Osteoblast (primary cell): ENCODE measurements at regions not wholly inside any gene's neighbourhood (a gene's known extent, or its start where the extent isn't known, plus 50 kb on each side); places are given as distances from the start of the nearest gene placed in this dataset.

Experiments used
- DNase-seq: peaks from one replicate; pipeline ENCODE4 v3.0.0; 2011; ENCODE audit warnings: low spot score, mixed read lengths; ENCODE audit not compliant: insufficient read length; ENCODE audit errors: missing footprints
- H2AFZ ChIP-seq: 2 replicates; pipeline ENCODE4 v1.6.0; 2011; ENCODE audit warnings: mild to moderate bottlenecking, low read length
- H3K27ac ChIP-seq: 2 replicates; pipeline ENCODE4 v1.5.1; 2011; ENCODE audit warnings: mild to moderate bottlenecking, low read depth, low read length, moderate library complexity
- H3K27me3 ChIP-seq: 2 replicates; pipeline ENCODE4 v1.6.0; 2012; ENCODE audit warnings: mild to moderate bottlenecking, control low read depth, inconsistent platforms, low read length, moderate library complexity; ENCODE audit not compliant: insufficient read depth
- H3K36me3 ChIP-seq: 2 replicates; pipeline ENCODE4 v1.5.1; 2011; ENCODE audit warnings: mild to moderate bottlenecking, low read length, control low read depth, moderate library complexity; ENCODE audit not compliant: insufficient read depth
- H3K4me1 ChIP-seq: 2 replicates; pipeline ENCODE4 v1.5.1; 2011; ENCODE audit warnings: mild to moderate bottlenecking, low read length, control low read depth, moderate library complexity; ENCODE audit not compliant: insufficient read depth
- H3K4me2 ChIP-seq: 2 replicates; pipeline ENCODE4 v1.6.0; 2011; ENCODE audit warnings: mild to moderate bottlenecking, low read length; ENCODE audit not compliant: insufficient read depth
- H3K4me3 ChIP-seq: fragments of 200-600 bp; sonication (generic); 3 replicates; pipeline ENCODE4 v1.5.1; 2012; ENCODE audit warnings: mild to moderate bottlenecking, low read length, inconsistent platforms; ENCODE audit not compliant: insufficient read depth
- H3K79me2 ChIP-seq: 2 replicates; pipeline ENCODE4 v1.6.0; 2012; ENCODE audit warnings: mild to moderate bottlenecking, low read length, control low read depth, inconsistent platforms; ENCODE audit not compliant: insufficient read depth
- H3K9me3 ChIP-seq: 2 replicates; pipeline ENCODE4 v1.5.1; 2011; ENCODE audit warnings: low read depth, low read length, control low read depth
- H4K20me1 ChIP-seq: 2 replicates; pipeline ENCODE4 v1.6.0; 2012; ENCODE audit warnings: mild to moderate bottlenecking, low read length, control low read depth; ENCODE audit not compliant: insufficient read depth
- CTCF ChIP-seq: IDR thresholded peaks from 2 replicates; pipeline ENCODE4 v1.5.1; 2011; ENCODE audit warnings: mild to moderate bottlenecking, low read depth, low read length, moderate library complexity; ENCODE audit errors: extremely low read depth

DNA sequence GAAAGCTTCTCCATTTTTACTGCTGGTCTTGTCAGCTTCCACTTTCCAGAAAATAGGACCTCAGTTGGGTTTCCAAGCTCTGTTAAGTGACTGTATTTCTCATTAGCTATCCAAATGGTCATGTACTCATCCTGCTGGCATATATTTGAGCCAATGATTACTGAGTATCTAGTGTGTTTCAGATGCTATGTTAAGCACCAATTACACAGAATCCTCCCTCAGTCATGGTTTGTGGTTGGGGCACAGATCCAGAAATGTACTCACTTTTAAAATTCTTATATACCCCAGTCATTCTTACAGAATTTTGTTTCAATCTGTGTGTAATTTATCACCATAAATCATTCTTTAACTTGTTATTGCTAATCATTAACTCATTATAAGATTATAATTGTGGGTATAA is 362.3 kb upstream of the MTPN start:
- TF ChIP-seq CTCF: no peak

GRCh38 chr7:136336932-136337331 is 359.8 kb upstream of the MTPN start:
- Histone ChIP-seq H3K4me2 (no peak overlapping the region), H3K4me1 (no peaks in the 10 kb centered on the region), H3K36me3 (no peaks in the 10 kb centered on the region), H2AFZ (no peak overlapping the region), H3K27ac (no peak overlapping the region), H4K20me1 (no peaks in the 10 kb centered on the region), H3K9me3 (no peaks in the 10 kb centered on the region), H3K27me3 (no peaks in the 10 kb centered on the region), H3K4me3 (no peak overlapping the region), H3K79me2 (no peaks in the 10 kb centered on the region)
- no peak for DNase-seq
- TF ChIP-seq CTCF: no peak

More for the DNA sequence above, 362.3 kb upstream of the MTPN start:
- Histone ChIP-seq H3K4me3 (no peak overlapping the region), H3K36me3 (no peaks in the 10 kb centered on the region), H4K20me1 (no peaks in the 10 kb centered on the region), H3K79me2 (no peaks in the 10 kb centered on the region), H3K27ac (no peak overlapping the region), H3K4me2 (no peak overlapping the region), H3K27me3 (no peaks in the 10 kb centered on the region), H2AFZ (no peak overlapping the region), H3K9me3 (no peaks in the 10 kb centered on the region), H3K4me1 (no peaks in the 10 kb centered on the region)
- DNase-seq: no peak

DNA sequence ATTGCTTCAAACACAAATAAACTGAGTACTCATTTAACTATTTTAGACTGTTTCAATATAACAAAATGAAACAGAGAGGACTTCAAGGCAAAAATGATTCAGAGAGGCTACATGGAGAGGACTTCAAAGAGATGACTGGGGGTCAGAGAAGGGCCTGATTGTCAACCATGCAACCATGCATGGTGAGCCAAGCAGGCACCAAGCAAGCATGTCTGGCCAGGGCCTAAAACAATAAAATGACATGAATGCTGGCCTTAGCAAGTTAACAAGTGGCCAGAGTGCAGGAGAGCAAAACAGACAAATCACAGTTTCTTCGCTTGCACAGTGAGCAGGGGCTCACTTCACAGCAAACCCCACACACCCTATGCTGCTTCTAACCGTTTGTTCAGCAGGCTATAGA is 356.5 kb upstream of the MTPN start:
- TF ChIP-seq CTCF: no peak
- DNase-seq: no peak
- Histone ChIP-seq H2AFZ (no peak overlapping the region), H3K9me3 (no peaks in the 10 kb centered on the region), H4K20me1 (no peaks in the 10 kb centered on the region), H3K27me3 (no peaks in the 10 kb centered on the region), H3K4me3 (no peak overlapping the region), H3K36me3 (no peaks in the 10 kb centered on the region), H3K4me2 (no peak overlapping the region), H3K4me1 (no peaks in the 10 kb centered on the region), H3K79me2 (no peaks in the 10 kb centered on the region), H3K27ac (no peak overlapping the region)

- Histone ChIP-seq H3K36me3 (no peaks in the 10 kb centered on the region), H3K4me2 (no peak overlapping the region), H3K4me3 (no peak overlapping the region), H3K27me3 (no peaks in the 10 kb centered on the region), H3K9me3 (no peaks in the 10 kb centered on the region), H4K20me1 (no peaks in the 10 kb centered on the region), H2AFZ (no peak overlapping the region), H3K79me2 (no peaks in the 10 kb centered on the region), H3K27ac (no peak overlapping the region), H3K4me1 (no peaks in the 10 kb centered on the region)
- DNase-seq: no peak
- TF ChIP-seq CTCF: no peak
Measured at GRCh38 chr7:136326045-136326609, 349.0 kb upstream of the MTPN start.
